ENCODE measurements at regions not wholly inside any gene's neighbourhood (a gene's known extent, or its start where the extent isn't known, plus 50 kb on each side); places are given as distances from the start of the nearest gene placed in this dataset.
A peak's percentile ranks its signal among the peaks of the same experiment; 100 is the strongest.

- H3K4ac ChIP-seq (ENCODE audit: low read depth, low read length), result no peak overlapping the region
Observed at GRCh38 chr14:39628087-39628486, 195.9 kb upstream of the FBXO33 start.

GRCh38 chr14:39626589-39627576, 194.7 kb upstream of the FBXO33 start:
- Histone ChIP-seq H3K18ac (ENCODE audit: low read length) (no peak overlapping the region), H4K12ac (ENCODE audit: low read depth, low read length) (no peak overlapping the region), H2BK120ac (ENCODE audit: insufficient read depth, low read length, poor library complexity) (no peak overlapping the region), H2AK5ac (ENCODE audit: low read length) (no peak overlapping the region), H3K27ac (ENCODE audit: low read depth, low read length) (no peak overlapping the region), H3K23ac (ENCODE audit: low read length) (no peak overlapping the region), H4K8ac (ENCODE audit: low read depth, low read length) (no peak overlapping the region), H2BK12ac (ENCODE audit: low read length) (peak overlapping the region; percentile 6), H3K36me3 (ENCODE audit: control insufficient read depth in 1 of 2, insufficient read depth in 2 of 2, low read length in 2 of 2) (no peaks in the 10 kb centered on the region), H3K79me1 (ENCODE audit: low read length) (no peaks in the 10 kb centered on the region), H3K9ac (ENCODE audit: low read length) (no peak overlapping the region), H3K4me3 (ENCODE audit: low read depth, low read length) (no peak overlapping the region), H2AFZ (ENCODE audit: insufficient read depth, low read length, poor library complexity) (no peak overlapping the region), H3K79me2 (ENCODE audit: control insufficient read depth, insufficient read depth, low read length, poor library complexity) (no peaks in the 10 kb centered on the region), H4K91ac (ENCODE audit: low read depth, low read length) (no peak overlapping the region), H3K4me2 (ENCODE audit: low read length) (no peak overlapping the region), H3K4me1 (ENCODE audit: control insufficient read depth in 1 of 2, insufficient read depth in 2 of 2, low read length in 2 of 2) (no peaks in the 10 kb centered on the region), H3K27me3 (ENCODE audit: insufficient read depth, low read length) (no peaks in the 10 kb centered on the region), H2BK5ac (ENCODE audit: low read depth, low read length, poor library complexity) (no peak overlapping the region), H3K4ac (ENCODE audit: low read depth, low read length) (no peak overlapping the region), H3K9me3 (ENCODE audit: insufficient read depth, low read depth, low read length) (no peaks in the 10 kb centered on the region), H3K14ac (ENCODE audit: low read length) (no peak overlapping the region)
- WGBS (ENCODE audit: extremely low coverage, insufficient coverage, insufficient read length), result no CpG with 5 or more reads among the region's 17 CpGs
- no peak for DNase-seq

More at GRCh38 chr14:39628087-39628486, 195.9 kb upstream of the FBXO33 start:
- no peak overlapping the region for H3K4me3 ChIP-seq (ENCODE audit: low read depth, low read length)
- no peak overlapping the region for H4K91ac ChIP-seq (ENCODE audit: low read depth, low read length)
- H3K14ac ChIP-seq (ENCODE audit: low read length), result no peak overlapping the region
- H3K4me2 ChIP-seq (ENCODE audit: low read length), result no peak overlapping the region
- no peak overlapping the region for H2BK12ac ChIP-seq (ENCODE audit: low read length)
- no peak overlapping the region for H2AK5ac ChIP-seq (ENCODE audit: low read length)
- no CpG with 5 or more reads among the region's 3 CpGs for WGBS (ENCODE audit: extremely low coverage, insufficient coverage, insufficient read length)
- no peaks in the 10 kb centered on the region for H3K79me2 ChIP-seq (ENCODE audit: control insufficient read depth, insufficient read depth, low read length, poor library complexity)
- no peak overlapping the region for H3K18ac ChIP-seq (ENCODE audit: low read length)
- no peak overlapping the region for H4K12ac ChIP-seq (ENCODE audit: low read depth, low read length)
- no peak overlapping the region for H2BK120ac ChIP-seq (ENCODE audit: insufficient read depth, low read length, poor library complexity)
- H3K36me3 ChIP-seq (ENCODE audit: control insufficient read depth in 1 of 2, insufficient read depth in 2 of 2, low read length in 2 of 2), result no peaks in the 10 kb centered on the region
- H3K9me3 ChIP-seq (ENCODE audit: insufficient read depth, low read depth, low read length), result no peaks in the 10 kb centered on the region
- H4K8ac ChIP-seq (ENCODE audit: low read depth, low read length), result no peak overlapping the region
- no peak overlapping the region for H2AFZ ChIP-seq (ENCODE audit: insufficient read depth, low read length, poor library complexity)
- H3K23ac ChIP-seq (ENCODE audit: low read length), result no peak overlapping the region
- no peak overlapping the region for H3K27ac ChIP-seq (ENCODE audit: low read depth, low read length)
- H3K4me1 ChIP-seq (ENCODE audit: control insufficient read depth in 1 of 2, insufficient read depth in 2 of 2, low read length in 2 of 2), result no peaks in the 10 kb centered on the region
- no peaks in the 10 kb centered on the region for H3K79me1 ChIP-seq (ENCODE audit: low read length)
- no peak overlapping the region for H3K9ac ChIP-seq (ENCODE audit: low read length)
- DNase-seq, result no peak
- H2BK5ac ChIP-seq (ENCODE audit: low read depth, low read length, poor library complexity), result no peak overlapping the region
- no peaks in the 10 kb centered on the region for H3K27me3 ChIP-seq (ENCODE audit: insufficient read depth, low read length)

GRCh38 chr14:39621678-39622077, 189.4 kb upstream of the FBXO33 start:
- Histone ChIP-seq H2BK120ac (ENCODE audit: insufficient read depth, low read length, poor library complexity) (no peak overlapping the region), H3K36me3 (ENCODE audit: control insufficient read depth in 1 of 2, insufficient read depth in 2 of 2, low read length in 2 of 2) (no peaks in the 10 kb centered on the region), H4K8ac (ENCODE audit: low read depth, low read length) (no peak overlapping the region), H3K27ac (ENCODE audit: low read depth, low read length) (no peak overlapping the region), H2BK12ac (ENCODE audit: low read length) (no peak overlapping the region), H3K4me3 (ENCODE audit: low read depth, low read length) (no peak overlapping the region), H3K9ac (ENCODE audit: low read length) (no peak overlapping the region), H3K27me3 (ENCODE audit: insufficient read depth, low read length) (no peaks in the 10 kb centered on the region), H2BK5ac (ENCODE audit: low read depth, low read length, poor library complexity) (no peak overlapping the region), H3K14ac (ENCODE audit: low read length) (no peak overlapping the region), H3K79me2 (ENCODE audit: control insufficient read depth, insufficient read depth, low read length, poor library complexity) (no peaks in the 10 kb centered on the region), H3K79me1 (ENCODE audit: low read length) (peaks cover 3% of the 10 kb centered on the region), H3K9me3 (ENCODE audit: insufficient read depth, low read depth, low read length) (no peaks in the 10 kb centered on the region), H3K4ac (ENCODE audit: low read depth, low read length) (no peak overlapping the region), H4K12ac (ENCODE audit: low read depth, low read length) (no peak overlapping the region), H3K4me2 (ENCODE audit: low read length) (no peak overlapping the region), H3K18ac (ENCODE audit: low read length) (no peak overlapping the region), H3K23ac (ENCODE audit: low read length) (no peak overlapping the region), H2AFZ (ENCODE audit: insufficient read depth, low read length, poor library complexity) (no peak overlapping the region), H4K91ac (ENCODE audit: low read depth, low read length) (no peak overlapping the region), H2AK5ac (ENCODE audit: low read length) (no peak overlapping the region), H3K4me1 (ENCODE audit: control insufficient read depth in 1 of 2, insufficient read depth in 2 of 2, low read length in 2 of 2) (peaks cover 0 to 3% of the 10 kb centered on the region in 2 experiments)
- no peak for DNase-seq
- no CpG with 5 or more reads among the region's 1 CpG for WGBS (ENCODE audit: extremely low coverage, insufficient coverage, insufficient read length)

- Histone ChIP-seq H3K4ac (ENCODE audit: low read depth, low read length) (no peak overlapping the region), H4K8ac (ENCODE audit: low read depth, low read length) (no peak overlapping the region), H4K12ac (ENCODE audit: low read depth, low read length) (no peak overlapping the region), H3K14ac (ENCODE audit: low read length) (no peak overlapping the region), H3K79me2 (ENCODE audit: control insufficient read depth, insufficient read depth, low read length, poor library complexity) (no peaks in the 10 kb centered on the region), H3K9me3 (ENCODE audit: insufficient read depth, low read depth, low read length) (no peaks in the 10 kb centered on the region), H2AFZ (ENCODE audit: insufficient read depth, low read length, poor library complexity) (no peak overlapping the region), H2BK5ac (ENCODE audit: low read depth, low read length, poor library complexity) (no peak overlapping the region), H3K36me3 (ENCODE audit: control insufficient read depth in 1 of 2, insufficient read depth in 2 of 2, low read length in 2 of 2) (no peaks in the 10 kb centered on the region), H2BK12ac (ENCODE audit: low read length) (no peak overlapping the region), H3K27me3 (ENCODE audit: insufficient read depth, low read length) (no peaks in the 10 kb centered on the region), H4K91ac (ENCODE audit: low read depth, low read length) (no peak overlapping the region), H3K4me1 (ENCODE audit: control insufficient read depth in 1 of 2, insufficient read depth in 2 of 2, low read length in 2 of 2) (peaks cover 0 to 5% of the 10 kb centered on the region in 2 experiments), H3K4me2 (ENCODE audit: low read length) (no peak overlapping the region), H3K23ac (ENCODE audit: low read length) (no peak overlapping the region), H3K18ac (ENCODE audit: low read length) (no peak overlapping the region), H2BK120ac (ENCODE audit: insufficient read depth, low read length, poor library complexity) (no peak overlapping the region), H3K79me1 (ENCODE audit: low read length) (peaks cover 4% of the 10 kb centered on the region), H3K27ac (ENCODE audit: low read depth, low read length) (no peak overlapping the region), H2AK5ac (ENCODE audit: low read length) (no peak overlapping the region), H3K4me3 (ENCODE audit: low read depth, low read length) (no peak overlapping the region), H3K9ac (ENCODE audit: low read length) (no peak overlapping the region)
- DNase-seq, result no peak
- WGBS (ENCODE audit: extremely low coverage, insufficient coverage, insufficient read length), result no CpG with 5 or more reads among the region's 2 CpGs
Observed at GRCh38 chr14:39621223-39621622, 189.0 kb upstream of the FBXO33 start.

Data from trophoblast cell (in vitro differentiated cells and primary cell).